Uterus (tissue), 3 donors: ENCODE measurements at regions not wholly inside any gene's neighbourhood (a gene's known extent, or its start where the extent isn't known, plus 50 kb on each side); places are given as distances from the start of the nearest gene placed in this dataset.

ENCODE experiments used
- DNase-seq, 2 donors: peaks; one replicate each; pipeline ENCODE4 v3.0.0-alpha.2; 2019 to 2020
- H3K27ac ChIP-seq, 2 donors: fragments of 200-600 bp; sonication (generic); 1 replicate in 1 of 2; 2 replicates in 1 of 2; pipeline ENCODE4 v1.5.1; 2016 to 2018
- H3K27me3 ChIP-seq, 2 donors: fragments of 200-600 bp; sonication (generic); one replicate each; pipeline ENCODE4 v1.5.1; 2018 to 2019; ENCODE audit warnings: control low read depth in 1 of 2
- H3K36me3 ChIP-seq, 2 donors: fragments of 200-600 bp; sonication (generic); one replicate each; pipeline ENCODE4 v1.5.1; 2019; ENCODE audit warnings: control low read depth in 1 of 2
- H3K4me1 ChIP-seq, 2 donors: fragments of 200-600 bp; sonication (generic); one replicate each; pipeline ENCODE4 v1.5.1; 2018 to 2019; ENCODE audit warnings: control low read depth in 1 of 2
- H3K4me3 ChIP-seq, 2 donors: fragments of 200-600 bp; sonication (generic); 1 replicate in 1 of 2; 2 replicates in 1 of 2; pipeline ENCODE4 v1.5.1; 2018 to 2019; ENCODE audit warnings: mild to moderate bottlenecking in 1 of 2
- H3K9me3 ChIP-seq, 2 donors: fragments of 200-600 bp; sonication (generic); one replicate each; pipeline ENCODE4 v1.5.1; 2019; ENCODE audit warnings: control low read depth in 1 of 2
- CTCF ChIP-seq, 4 experiments: fragments of 200-600 bp in 2 of 4; fragments of 450-650 bp in 2 of 4; sonication (generic) in 2 of 4; IDR thresholded peaks; one replicate each; pipeline ENCODE4 v1.5.1; 2016 to 2019; ENCODE audit warnings: antibody characterized with exemption in 4 of 4, mild to moderate bottlenecking in 2 of 4, moderate library complexity in 1 of 4
- POLR2A ChIP-seq, 2 donors: fragments of 450-650 bp; IDR thresholded peaks; one replicate each; pipeline ENCODE4 v1.6.1; 2016; ENCODE audit warnings: antibody characterized with exemption in 2 of 2, mild to moderate bottlenecking in 1 of 2, moderate library complexity in 1 of 2
- intact Hi-C: fragments of 100-400 bp; cut with DNase I; formaldehyde crosslinking; loops from one replicate; pipeline ENCODE4 v1.15.1; 2023; ENCODE audit warnings: low total_unique reads
- donor health status: DM: yes; HTN: yes; CAD: no.

GRCh38 chr14:38716926-38717325, 386.1 kb downstream of the SEC23A start:
- H3K36me3 ChIP-seq = no peaks in the 10 kb centered on the region
- H3K4me1 ChIP-seq = no peaks in the 10 kb centered on the region
- DNase-seq = no peak
- no peak for TF ChIP-seq POLR2A (IDR thresholded peaks at IDR 0.05)
- no peak for TF ChIP-seq CTCF (IDR thresholded peaks at IDR 0.05)
- intact Hi-C loops = no loop called here
- no peak overlapping the region for H3K4me3 ChIP-seq
- H3K27ac ChIP-seq = no peak overlapping the region
- H3K27me3 ChIP-seq = no peaks in the 10 kb centered on the region
- H3K9me3 ChIP-seq = no peaks in the 10 kb centered on the region

GRCh38 chr14:38710881-38711280, 392.2 kb downstream of the SEC23A start:
- no peak for TF ChIP-seq POLR2A (IDR thresholded peaks at IDR 0.05)
- TF ChIP-seq CTCF (IDR thresholded peaks at IDR 0.05) = no peak
- no peaks in the 10 kb centered on the region for H3K4me1 ChIP-seq
- no peaks in the 10 kb centered on the region for H3K27me3 ChIP-seq
- H3K27ac ChIP-seq = no peak overlapping the region
- intact Hi-C loops = no loop called here
- no peak overlapping the region for H3K4me3 ChIP-seq
- no peak for DNase-seq
- no peaks in the 10 kb centered on the region for H3K9me3 ChIP-seq
- no peaks in the 10 kb centered on the region for H3K36me3 ChIP-seq

DNA sequence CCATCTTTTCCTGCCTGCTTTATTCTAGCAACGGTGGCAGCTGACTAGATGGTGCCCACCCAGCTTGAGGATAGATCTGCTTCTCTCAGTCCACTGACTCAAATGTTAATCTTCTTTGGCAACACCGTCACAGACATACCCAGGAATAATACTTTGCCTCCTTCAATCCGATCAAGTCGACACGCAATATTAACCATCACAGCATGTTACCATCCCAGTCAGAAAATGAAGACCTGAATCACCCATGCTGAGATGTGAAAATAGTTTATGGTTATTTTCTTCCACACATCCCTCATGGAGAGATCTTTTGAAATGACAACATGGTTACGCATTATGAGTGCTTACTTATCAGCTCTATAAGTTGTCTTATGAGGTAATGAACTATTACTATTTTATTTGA, 392.8 kb downstream of the SEC23A start:
- no peaks in the 10 kb centered on the region for H3K36me3 ChIP-seq
- no peak for DNase-seq
- intact Hi-C loops = no loop called here
- no peak overlapping the region for H3K27ac ChIP-seq
- TF ChIP-seq CTCF (IDR thresholded peaks at IDR 0.05) = no peak
- H3K4me1 ChIP-seq = no peaks in the 10 kb centered on the region
- no peaks in the 10 kb centered on the region for H3K27me3 ChIP-seq
- H3K4me3 ChIP-seq = no peak overlapping the region
- H3K9me3 ChIP-seq = no peaks in the 10 kb centered on the region

DNA sequence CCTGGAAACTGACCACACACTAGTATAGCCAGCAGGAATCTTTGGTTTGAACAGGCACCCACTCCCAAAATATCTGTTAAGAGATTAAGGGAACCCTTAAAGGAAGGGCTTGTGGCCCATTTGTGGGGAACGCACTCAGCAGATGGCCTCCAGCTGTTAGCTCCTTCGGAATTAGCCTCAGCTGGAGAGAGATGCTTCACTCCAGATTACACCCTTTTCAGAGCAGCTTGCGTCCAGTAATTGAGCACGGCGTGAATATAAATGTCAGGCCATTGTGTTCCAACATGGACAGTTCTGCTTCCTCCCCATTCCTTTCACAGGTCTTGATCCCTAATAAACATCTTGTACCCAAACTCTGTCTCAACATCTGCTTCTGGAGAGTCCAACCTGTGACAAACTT, 397.8 kb downstream of the SEC23A start:
- no peak for DNase-seq

DNA sequence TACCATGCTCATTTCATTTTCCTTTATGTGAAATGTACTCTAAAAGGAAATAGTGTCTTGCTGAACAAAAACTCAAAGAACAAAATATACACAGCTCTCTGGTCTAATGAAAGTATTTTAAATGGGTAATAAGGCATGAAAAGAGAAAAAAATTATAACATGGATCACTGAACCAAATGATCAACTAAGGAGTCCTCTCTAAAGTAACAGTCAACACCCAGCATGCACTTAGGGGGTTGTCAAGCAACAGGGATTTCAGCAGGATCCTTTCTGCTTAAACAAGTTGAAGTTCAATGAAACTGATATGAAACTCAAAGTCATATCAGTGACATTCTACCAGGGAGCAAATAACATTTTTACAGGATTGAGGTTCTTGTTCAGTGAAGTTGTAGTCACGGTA, 398.8 kb downstream of the SEC23A start:
- H3K27me3 ChIP-seq = no peaks in the 10 kb centered on the region
- no peaks in the 10 kb centered on the region for H3K9me3 ChIP-seq
- intact Hi-C loops = no loop called here
- no peak for TF ChIP-seq CTCF (IDR thresholded peaks at IDR 0.05)
- no peak for TF ChIP-seq POLR2A (IDR thresholded peaks at IDR 0.05)
- H3K4me3 ChIP-seq = no peak overlapping the region
- no peaks in the 10 kb centered on the region for H3K4me1 ChIP-seq
- H3K36me3 ChIP-seq = no peaks in the 10 kb centered on the region
- no peak overlapping the region for H3K27ac ChIP-seq
- no peak for DNase-seq

More for the DNA sequence above, 397.8 kb downstream of the SEC23A start:
- H3K4me3 ChIP-seq = no peak overlapping the region
- intact Hi-C loops = no loop called here
- H3K27me3 ChIP-seq = no peaks in the 10 kb centered on the region
- TF ChIP-seq CTCF (IDR thresholded peaks at IDR 0.05) (no peak), POLR2A (IDR thresholded peaks at IDR 0.05) (no peak)
- no peaks in the 10 kb centered on the region for H3K9me3 ChIP-seq
- H3K27ac ChIP-seq = no peak overlapping the region
- no peaks in the 10 kb centered on the region for H3K4me1 ChIP-seq
- no peaks in the 10 kb centered on the region for H3K36me3 ChIP-seq
